A673 (cell line): ENCODE measurements at regions not wholly inside any gene's neighbourhood (a gene's known extent, or its start where the extent isn't known, plus 50 kb on each side); places are given as distances from the start of the nearest gene placed in this dataset.

Source experiments
- BruUV-seq: library from RNA; stranded (reverse); fragments of 400-500 nt; replicated peaks from 2 replicates; lab custom pipeline; 2021; lab: Mats Ljungman, UMichigan
- CTCF ChIA-PET: fragments of 300-600 bp; sonication (Branson Sonifier 250); formaldehyde crosslinking; loops from one replicate; lab custom pipeline; 2022; ENCODE audit warnings: antibody characterized with exemption; lab: Charles Lee
- POLR2A ChIA-PET: fragments of 300-600 bp; sonication (Branson Sonifier 250); formaldehyde crosslinking; loops from one replicate; lab custom pipeline; 2022; ENCODE audit warnings: antibody characterized with exemption; ENCODE audit not compliant: low non-redundant PET; lab: Charles Lee
- DNase-seq: peaks from one replicate; pipeline ENCODE4 v3.0.0-alpha.2; 2015; ENCODE audit warnings: low spot score
- H3K27ac ChIP-seq: fragments of 200-600 bp; sonication (generic); 2 replicates; pipeline ENCODE4 v1.5.1; 2016; ENCODE audit warnings: mixed run types, low read depth, mild to moderate bottlenecking, mixed read lengths, antibody characterized with exemption, low read length; ENCODE audit not compliant: poor library complexity, severe bottlenecking
- H3K27me3 ChIP-seq: fragments of 200-600 bp; sonication (generic); replicated peaks from 2 replicates; pipeline ENCODE4 v1.6.1; 2017; ENCODE audit warnings: mixed run types, low read depth, mild to moderate bottlenecking, mixed read lengths, antibody characterized with exemption, low read length; ENCODE audit not compliant: insufficient read depth, poor library complexity
- H3K36me3 ChIP-seq: fragments of 200-600 bp; sonication (generic); 2 replicates; pipeline ENCODE4 v1.6.1; 2016; ENCODE audit warnings: mixed run types, mild to moderate bottlenecking, mixed read lengths, antibody characterized with exemption, low read length; ENCODE audit not compliant: insufficient read depth, poor library complexity, severe bottlenecking
- H3K4me1 ChIP-seq: fragments of 200-600 bp; sonication (generic); 2 replicates; pipeline ENCODE4 v1.6.1; 2017; ENCODE audit warnings: mixed run types, mild to moderate bottlenecking, mixed read lengths, antibody characterized with exemption, low read length; ENCODE audit not compliant: insufficient read depth, poor library complexity, severe bottlenecking
- H3K4me3 ChIP-seq: fragments of 200-600 bp; sonication (generic); 2 replicates; pipeline ENCODE4 v1.5.1; 2016; ENCODE audit warnings: low read depth, mixed run types, mild to moderate bottlenecking, mixed read lengths, low read length; ENCODE audit not compliant: poor library complexity, severe bottlenecking
- H3K9me3 ChIP-seq: fragments of 200-600 bp; sonication (generic); 2 replicates; pipeline ENCODE4 v1.6.1; 2016; ENCODE audit warnings: mixed run types, low read depth, mild to moderate bottlenecking, mixed read lengths, antibody characterized with exemption, low read length; ENCODE audit not compliant: poor library complexity, severe bottlenecking
- EZH2 ChIP-seq: fragments of 200-600 bp; sonication (generic); IDR thresholded peaks from 2 replicates; pipeline ENCODE4 v1.6.1; 2017; ENCODE audit warnings: borderline replicate concordance, low read depth, mild to moderate bottlenecking, mixed read lengths, antibody characterized with exemption, low read length; ENCODE audit not compliant: poor library complexity, severe bottlenecking
- intact Hi-C: fragments of 100-400 bp; cut with micrococcal nuclease; formaldehyde crosslinking; loops from one replicate; pipeline ENCODE4 v1.10.0; 2022; ENCODE audit not compliant: unreplicated experiment
- TF ChIP-seq, protein P1 (sequence below): fragments of 300-800, 200-600 bp; sonication (generic); conservative IDR thresholded peaks from 2 replicates; pipeline ENCODE4 v1.5.1; 2017; ENCODE audit warnings: low read depth, mild to moderate bottlenecking, antibody characterized with exemption, low read length, moderate library complexity, mixed read lengths

DNA sequence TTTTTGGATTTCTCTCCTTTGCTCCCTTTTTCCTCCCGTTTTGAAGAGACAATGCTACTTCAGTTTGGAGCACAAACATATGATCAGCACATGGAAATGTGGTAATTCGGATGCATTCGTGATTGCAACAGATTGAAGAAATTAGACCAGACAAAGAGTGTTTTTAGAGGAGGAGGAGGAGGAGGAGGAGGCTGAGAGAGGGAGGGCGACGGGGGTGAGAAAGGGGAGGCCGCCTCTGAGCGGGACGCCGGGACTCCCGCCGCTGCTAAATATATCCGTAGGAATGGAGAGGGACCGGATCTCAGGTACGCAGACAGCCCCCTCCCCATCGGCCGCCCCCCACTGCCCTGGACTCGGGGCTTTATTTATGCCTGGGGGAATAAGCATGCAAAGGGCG lies 179.3 kb downstream of the SEC14L1 start:
- Histone ChIP-seq H3K4me3 (peak overlapping the region; percentile 57), H3K36me3 (no peaks in the 10 kb centered on the region), H3K27ac (peak overlapping the region; percentile 85), H3K4me1 (peaks cover 60% of the 10 kb centered on the region), H3K9me3 (no peaks in the 10 kb centered on the region), H3K27me3 (no peaks in the 10 kb centered on the region)
- ChIA-PET CTCF (no interaction called here), POLR2A (no interaction called here)
- intact Hi-C loops = no loop called here
- no TSS peak for BruUV-seq
- peak; percentile 58 for DNase-seq
- TF ChIP-seq, protein P1, sequence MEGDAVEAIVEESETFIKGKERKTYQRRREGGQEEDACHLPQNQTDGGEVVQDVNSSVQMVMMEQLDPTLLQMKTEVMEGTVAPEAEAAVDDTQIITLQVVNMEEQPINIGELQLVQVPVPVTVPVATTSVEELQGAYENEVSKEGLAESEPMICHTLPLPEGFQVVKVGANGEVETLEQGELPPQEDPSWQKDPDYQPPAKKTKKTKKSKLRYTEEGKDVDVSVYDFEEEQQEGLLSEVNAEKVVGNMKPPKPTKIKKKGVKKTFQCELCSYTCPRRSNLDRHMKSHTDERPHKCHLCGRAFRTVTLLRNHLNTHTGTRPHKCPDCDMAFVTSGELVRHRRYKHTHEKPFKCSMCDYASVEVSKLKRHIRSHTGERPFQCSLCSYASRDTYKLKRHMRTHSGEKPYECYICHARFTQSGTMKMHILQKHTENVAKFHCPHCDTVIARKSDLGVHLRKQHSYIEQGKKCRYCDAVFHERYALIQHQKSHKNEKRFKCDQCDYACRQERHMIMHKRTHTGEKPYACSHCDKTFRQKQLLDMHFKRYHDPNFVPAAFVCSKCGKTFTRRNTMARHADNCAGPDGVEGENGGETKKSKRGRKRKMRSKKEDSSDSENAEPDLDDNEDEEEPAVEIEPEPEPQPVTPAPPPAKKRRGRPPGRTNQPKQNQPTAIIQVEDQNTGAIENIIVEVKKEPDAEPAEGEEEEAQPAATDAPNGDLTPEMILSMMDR = no peak
- TF ChIP-seq EZH2 = no peak

DNA sequence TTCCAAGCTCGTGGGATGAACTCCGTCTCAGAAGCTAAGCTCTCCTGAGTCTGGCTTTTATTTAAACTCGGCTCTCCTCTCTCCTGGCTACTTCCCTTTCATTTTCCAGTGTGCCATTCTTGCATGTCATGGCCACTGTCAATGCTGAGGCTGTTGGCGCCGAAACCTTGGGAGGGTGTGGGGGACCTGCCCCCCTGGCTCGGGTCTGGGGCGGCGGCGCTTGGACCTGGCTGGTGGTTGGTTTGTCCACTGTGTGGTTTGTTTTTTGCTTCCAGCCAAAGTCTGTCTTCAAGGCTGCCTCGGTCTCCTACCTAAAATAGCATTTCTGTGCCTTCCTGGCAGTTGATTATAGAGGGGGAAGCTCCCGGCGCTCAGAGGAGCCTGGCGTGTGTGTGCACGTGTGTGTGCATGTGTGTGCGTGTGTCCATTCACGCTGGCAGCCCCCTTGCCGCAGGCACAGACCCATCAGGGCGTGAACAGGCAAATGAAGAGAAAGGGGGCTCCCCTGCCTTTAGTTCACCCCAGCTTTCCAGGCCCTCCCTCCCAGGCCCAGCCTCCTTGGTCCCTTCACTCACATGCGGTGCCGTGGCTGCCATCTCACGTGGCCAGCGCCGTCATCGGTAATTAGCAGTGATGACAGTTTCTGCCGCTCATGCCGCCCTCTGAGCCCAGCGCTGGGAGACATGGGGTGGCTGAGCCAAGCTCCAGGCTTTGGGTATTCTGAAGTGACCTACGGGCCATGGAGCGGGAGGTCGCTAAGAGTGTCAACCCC lies 179.9 kb downstream of the SEC14L1 start:
- POLR2A ChIA-PET = no interaction called here
- H3K4me1 ChIP-seq = peaks cover 66% of the 10 kb centered on the region
- intact Hi-C loops = no loop called here
- no peaks in the 10 kb centered on the region for H3K9me3 ChIP-seq
- peak; percentile 68 for DNase-seq
- peak overlapping the region; percentile 57 for H3K4me3 ChIP-seq
- CTCF ChIA-PET = no interaction called here
- H3K36me3 ChIP-seq = no peaks in the 10 kb centered on the region
- H3K27ac ChIP-seq = peak overlapping the region; percentile 85
- TF ChIP-seq, protein P1 = no peak
- TF ChIP-seq EZH2 = no peak
- no peaks in the 10 kb centered on the region for H3K27me3 ChIP-seq
- no TSS peak for BruUV-seq

DNA sequence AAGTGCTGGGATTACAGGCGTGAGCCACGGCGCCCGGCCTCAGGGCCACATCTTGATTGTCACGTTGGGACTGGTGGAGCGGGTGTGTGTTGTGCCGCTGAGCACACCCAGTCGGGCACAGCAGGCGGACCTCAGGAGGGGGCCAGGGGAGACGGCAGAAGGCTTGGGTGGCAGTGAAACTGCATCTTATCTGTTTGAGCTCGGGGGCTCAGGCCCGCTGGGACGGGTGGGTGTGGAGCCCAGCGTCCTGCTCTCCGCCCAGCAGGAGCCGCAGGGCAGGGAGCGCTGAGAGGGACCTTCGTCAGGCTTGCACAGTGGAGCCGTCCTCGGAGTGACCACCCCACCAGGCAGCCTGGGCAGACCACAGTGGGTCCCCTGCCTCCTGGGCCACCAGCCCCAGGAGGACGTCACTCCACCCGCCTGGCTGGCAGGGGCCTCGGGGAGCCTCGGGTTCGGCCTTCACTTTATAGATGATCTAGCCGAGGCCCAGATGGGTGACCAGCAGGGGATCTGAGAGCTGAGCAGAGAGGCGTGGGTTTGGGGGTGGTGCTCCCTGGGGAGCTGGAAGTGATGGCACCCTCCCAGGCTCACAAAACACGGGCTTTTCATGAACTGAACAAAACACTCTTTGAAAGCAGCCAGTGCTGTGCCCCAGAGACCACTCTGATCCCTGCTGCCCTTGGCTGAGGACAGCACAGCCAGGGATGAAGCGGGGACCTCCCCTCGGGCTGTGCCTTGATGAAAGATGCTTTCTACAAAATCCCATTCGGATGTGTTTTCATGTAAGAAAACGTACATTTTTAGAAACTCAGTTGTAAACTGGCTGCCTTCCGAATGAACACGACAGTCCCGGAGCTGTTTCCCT lies 181.1 kb downstream of the SEC14L1 start:
- no peaks in the 10 kb centered on the region for H3K9me3 ChIP-seq
- BruUV-seq = no TSS peak
- no peak for TF ChIP-seq EZH2
- TF ChIP-seq, protein P1 = no peak
- intact Hi-C loops = no loop called here
- peak overlapping the region; percentile 85 for H3K27ac ChIP-seq
- ChIA-PET POLR2A (interaction anchor here (0.5 kb wide), 1 partner anchor 62 kb away, joined by 3 read pairs; no protein-coding TSS in a partner anchor), CTCF (interaction anchor here (0.6 to 0.7 kb wide), 2 partner anchors 87 to 266 kb away, joined by 3 read pairs; no protein-coding TSS in a partner anchor)
- H3K4me1 ChIP-seq = peaks cover 67% of the 10 kb centered on the region
- H3K4me3 ChIP-seq = peak overlapping the region; percentile 57
- H3K27me3 ChIP-seq = no peaks in the 10 kb centered on the region
- H3K36me3 ChIP-seq = no peaks in the 10 kb centered on the region
- DNase-seq = peak; percentile 55
